HPDE6-E6E7 (cell line): ENCODE measurements at regions not wholly inside any gene's neighbourhood (a gene's known extent, or its start where the extent isn't known, plus 50 kb on each side); places are given as distances from the start of the nearest gene placed in this dataset.

ENCODE experiments used
- DNase-seq: peaks from one replicate; pipeline ENCODE4 v3.0.0; 2011; ENCODE audit warnings: missing footprints; ENCODE audit errors: extremely low spot score

DNA sequence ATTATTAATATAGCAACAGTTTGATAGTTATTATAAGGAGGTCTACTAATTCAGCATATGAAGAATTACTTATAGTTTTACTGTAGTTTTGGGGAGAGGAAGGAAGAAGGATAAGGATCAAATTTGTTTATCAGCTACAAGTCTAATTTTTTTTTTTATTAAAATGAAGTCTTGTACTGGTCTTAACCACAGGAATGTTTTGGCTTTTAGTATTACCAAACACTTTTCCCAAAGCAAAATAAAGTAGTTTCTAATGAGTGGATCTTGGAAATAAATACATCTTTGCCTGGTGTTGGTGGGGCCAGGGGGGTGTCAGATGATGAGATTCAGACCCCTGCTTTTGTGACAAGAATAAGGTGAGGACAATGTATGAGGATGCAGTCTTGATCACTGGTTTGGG is 57.2 kb upstream of the ZDHHC17 start:
- no peak for DNase-seq

GRCh38 chr12:76707772-76708171 is 56.1 kb upstream of the ZDHHC17 start:
- DNase-seq, result no peak

DNA sequence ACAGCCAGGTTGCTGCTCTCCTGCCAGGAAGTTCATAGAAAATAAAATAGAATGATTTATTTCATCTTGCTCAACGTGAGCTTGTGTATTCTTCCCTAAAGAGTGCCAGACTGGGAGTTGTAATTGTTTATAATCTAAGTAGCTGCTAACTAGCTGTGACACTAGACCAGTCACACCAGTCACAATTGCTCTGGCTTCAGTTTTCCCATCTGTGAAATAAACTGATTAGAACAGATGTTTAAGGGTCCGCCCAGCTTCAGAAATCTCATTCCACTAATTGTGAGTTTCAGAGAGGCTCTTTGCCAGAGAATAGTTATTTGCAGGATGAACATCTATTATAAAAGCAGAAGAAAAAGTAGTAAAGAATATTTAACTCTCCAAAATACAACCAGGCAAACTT is 55.6 kb upstream of the ZDHHC17 start:
- no peak for DNase-seq

GRCh38 chr12:76711241-76711640 is 52.7 kb upstream of the ZDHHC17 start:
- DNase-seq, result no peak

- no peak for DNase-seq
Measured at GRCh38 chr12:76713130-76713529, 50.8 kb upstream of the ZDHHC17 start.

DNA sequence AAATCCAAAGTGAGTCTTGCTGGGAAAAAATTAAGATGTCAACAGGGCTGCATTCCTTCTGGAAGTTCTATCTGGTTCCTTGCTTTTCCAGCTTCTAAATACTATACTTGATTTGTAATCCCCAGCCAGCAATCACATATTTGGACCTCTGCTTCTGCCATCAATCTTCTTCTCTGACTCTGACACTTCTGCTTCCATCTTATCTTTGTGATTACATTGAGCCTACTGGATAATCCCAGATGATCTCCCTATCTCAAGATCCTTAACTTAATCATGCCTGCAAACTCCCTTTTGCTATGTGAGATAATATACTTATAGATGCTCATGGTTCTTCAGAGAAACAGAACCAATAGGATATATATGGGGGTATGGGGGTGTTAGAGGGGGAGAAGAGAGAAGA is 49.9 kb upstream of the ZDHHC17 start:
- no peak for DNase-seq
